Inferior parietal cortex (tissue), 1 donor: ENCODE measurements at regions not wholly inside any gene's neighbourhood (a gene's known extent, or its start where the extent isn't known, plus 50 kb on each side); places are given as distances from the start of the nearest gene placed in this dataset.
"Not testable (repeated sequence)": the region's sequence is repeated elsewhere in the genome, so short reads cannot be mapped to it uniquely, and the experiment has no call there.

Experiments used
- DNase-seq: peaks from one replicate; pipeline ENCODE4 v3.0.0-alpha.2; 2016; ENCODE audit errors: extremely low spot score

GRCh38 chr12:14032191-14032590 is 50.8 kb upstream of the GRIN2B start:
- not testable (repeated sequence) for DNase-seq

GRCh38 chr12:14043776-14044175 is 62.4 kb upstream of the GRIN2B start:
- no peak for DNase-seq

- DNase-seq: no peak
Measured at GRCh38 chr12:14048941-14049545, 67.6 kb upstream of the GRIN2B start.

DNA sequence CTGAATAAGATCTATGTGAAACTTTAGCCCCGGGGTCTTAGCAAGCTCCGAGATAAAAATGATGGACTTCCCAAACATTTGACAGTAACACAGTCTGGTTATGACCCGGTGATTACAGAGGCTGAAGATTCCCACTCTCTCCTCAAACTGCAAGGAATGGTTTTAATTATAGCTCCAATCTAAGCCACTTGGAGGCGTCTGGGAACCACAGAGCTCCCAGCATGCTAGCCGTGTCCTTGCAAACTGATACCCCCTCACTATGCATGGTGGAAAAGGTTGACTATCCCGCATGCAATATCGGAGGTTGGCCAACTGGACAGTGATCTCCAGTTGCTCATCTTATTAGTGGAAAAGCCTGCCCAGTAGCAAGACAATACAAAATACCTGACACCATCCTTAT is 76.5 kb upstream of the GRIN2B start:
- DNase-seq: no peak

DNA sequence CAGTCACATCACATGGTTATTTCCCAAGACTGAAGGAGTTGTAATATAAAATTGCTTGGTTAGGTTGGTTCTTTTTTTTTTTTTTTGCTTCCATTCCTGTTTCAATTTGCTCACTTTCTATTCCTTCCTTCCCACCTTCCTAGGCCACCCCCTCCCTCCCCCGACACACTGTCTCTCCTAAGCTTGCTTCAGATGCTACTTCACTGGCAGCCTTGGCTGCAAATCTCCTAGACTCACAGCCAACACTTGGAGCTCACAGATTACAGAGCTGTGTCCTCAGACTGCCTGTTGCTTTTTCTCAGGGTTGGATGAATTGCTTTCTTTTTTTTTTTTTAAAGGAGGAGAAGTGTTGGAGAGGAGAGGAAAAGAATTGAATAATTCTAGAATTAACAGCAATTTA is 77.3 kb upstream of the GRIN2B start:
- no peak for DNase-seq

DNA sequence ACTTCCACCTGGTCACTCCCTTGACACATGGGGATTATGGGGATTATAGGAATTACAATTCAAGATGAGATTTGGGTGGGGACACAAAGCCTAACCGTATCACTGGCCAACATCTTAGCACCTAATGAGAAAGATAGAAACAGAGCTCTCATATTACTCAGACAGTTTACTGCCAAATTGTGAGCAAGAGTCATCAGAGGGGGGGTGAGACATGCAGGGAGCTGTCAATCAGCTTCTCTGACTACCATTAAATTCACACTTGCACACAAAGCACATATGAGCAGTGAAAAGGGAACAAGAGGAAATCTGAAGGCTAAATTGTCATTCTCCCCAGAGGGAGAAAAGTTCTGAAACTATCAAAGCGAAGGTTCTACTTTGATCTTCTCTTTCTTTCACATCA is 78.1 kb upstream of the GRIN2B start:
- DNase-seq: no peak

DNA sequence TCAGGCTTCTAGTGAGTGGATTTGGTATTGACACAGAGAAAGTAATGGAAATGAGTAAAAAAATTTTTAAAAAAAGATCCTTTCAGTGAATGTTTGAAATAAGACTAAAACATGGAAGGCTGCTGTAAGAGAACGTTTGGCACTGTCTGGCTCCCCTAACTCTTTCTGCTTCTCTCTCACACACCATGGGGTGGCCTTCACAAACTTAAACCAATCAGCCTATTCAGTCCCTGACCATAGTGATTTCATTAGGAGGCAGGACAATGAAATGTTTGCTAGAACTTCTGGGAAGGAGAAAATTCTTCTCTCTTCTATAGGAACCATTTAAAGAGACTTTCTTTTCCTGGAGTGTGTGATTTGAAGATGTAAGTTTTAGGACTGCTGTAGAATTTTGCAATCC is 84.2 kb upstream of the GRIN2B start:
- no peak for DNase-seq

- no peak for DNase-seq
Measured at GRCh38 chr12:14066021-14066420, 84.6 kb upstream of the GRIN2B start.

DNA sequence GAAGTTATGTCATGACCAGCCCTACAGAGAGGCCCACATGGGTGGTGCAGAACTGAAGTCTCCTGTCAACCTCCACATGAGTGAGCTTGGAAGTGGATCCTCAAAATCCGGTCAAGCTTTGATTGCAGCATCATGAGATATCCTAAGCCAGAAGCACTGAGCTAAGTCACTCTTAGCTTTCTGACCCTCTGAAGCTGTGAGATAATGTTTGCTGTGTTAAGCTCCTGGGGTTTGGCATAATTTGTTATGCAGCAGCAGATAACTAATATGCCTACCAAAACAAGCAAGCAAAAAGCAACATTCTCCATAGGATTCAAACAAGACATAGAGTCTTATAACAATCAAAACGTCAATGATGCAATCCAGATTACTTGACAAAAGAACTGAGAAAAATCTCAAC is 87.6 kb upstream of the GRIN2B start:
- no peak for DNase-seq

- no peak for DNase-seq
Measured at GRCh38 chr12:14071833-14072232, 90.4 kb upstream of the GRIN2B start.

- no peak for DNase-seq
Measured at GRCh38 chr12:14072987-14073386, 91.6 kb upstream of the GRIN2B start.

- DNase-seq: no peak
Measured at GRCh38 chr12:14075797-14076393, 94.5 kb upstream of the GRIN2B start.

- no peak for DNase-seq
Measured at GRCh38 chr12:14076538-14076937, 95.1 kb upstream of the GRIN2B start.

DNA sequence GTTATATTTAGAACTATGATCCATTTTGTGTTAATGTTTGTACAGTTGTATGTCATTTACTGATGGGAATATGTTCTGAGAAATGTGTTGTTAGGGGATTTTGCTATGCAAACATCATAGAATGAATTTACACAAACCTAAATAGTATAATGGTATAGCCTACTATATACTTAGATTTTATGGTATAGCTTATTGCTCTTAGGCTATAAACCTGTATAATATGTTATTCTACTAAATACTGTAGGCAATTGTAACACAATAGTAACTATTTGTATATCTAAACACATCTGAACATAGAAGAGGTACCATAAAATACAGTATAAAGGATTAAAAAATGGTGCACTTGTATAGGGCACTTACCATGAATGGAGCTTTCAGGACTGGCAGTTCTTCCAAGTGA is 105.4 kb upstream of the GRIN2B start:
- DNase-seq: no peak

GRCh38 chr12:14099994-14100393 is 118.6 kb upstream of the GRIN2B start:
- DNase-seq: no peak

DNA sequence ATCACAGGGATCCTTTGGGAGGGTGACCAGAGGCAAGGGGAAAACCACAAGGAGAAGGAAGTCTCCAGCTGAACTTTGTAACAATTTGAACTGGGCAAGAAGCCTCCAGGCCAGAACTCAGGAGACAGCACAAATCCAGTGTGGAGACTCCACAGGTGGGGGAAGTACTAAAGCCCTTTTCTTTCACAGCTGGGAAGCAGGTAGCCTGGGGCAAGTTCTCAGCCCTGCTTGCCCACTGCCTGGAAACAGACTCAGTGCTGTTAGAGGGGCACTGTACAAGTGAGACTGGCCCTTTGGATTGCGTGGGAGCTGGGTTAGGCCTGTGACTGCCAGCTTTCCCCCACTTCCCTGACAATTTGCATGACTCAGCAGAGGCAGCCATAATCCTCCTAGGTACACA is 120.2 kb upstream of the GRIN2B start:
- not testable (repeated sequence) for DNase-seq

- DNase-seq: no peak
Measured at GRCh38 chr12:14111230-14111865, 129.9 kb upstream of the GRIN2B start.

GRCh38 chr12:14113031-14113430 is 131.6 kb upstream of the GRIN2B start:
- peak; percentile 32 for DNase-seq

DNA sequence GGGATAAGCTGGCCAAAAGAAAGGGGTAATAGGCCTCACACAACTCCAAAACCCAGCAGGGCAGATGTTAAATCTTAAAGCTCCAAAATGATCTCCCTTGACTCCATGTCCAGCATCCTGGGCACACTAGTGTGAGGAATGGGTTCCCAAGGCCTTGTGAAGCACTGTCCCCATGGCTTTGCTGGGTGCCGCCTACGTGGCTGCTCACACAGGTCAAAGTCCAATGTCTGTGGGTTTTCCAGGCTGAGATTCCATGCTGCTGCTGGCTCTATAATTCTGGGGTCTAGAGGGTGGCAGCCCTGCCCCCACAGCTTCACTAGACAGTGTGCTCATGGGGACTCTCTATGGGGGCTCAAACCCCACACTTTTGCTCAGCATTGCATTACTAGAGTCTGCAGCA is 145.3 kb upstream of the GRIN2B start:
- DNase-seq: no peak

GRCh38 chr12:14129611-14130195 is 148.3 kb upstream of the GRIN2B start:
- DNase-seq: peak; percentile 55

DNA sequence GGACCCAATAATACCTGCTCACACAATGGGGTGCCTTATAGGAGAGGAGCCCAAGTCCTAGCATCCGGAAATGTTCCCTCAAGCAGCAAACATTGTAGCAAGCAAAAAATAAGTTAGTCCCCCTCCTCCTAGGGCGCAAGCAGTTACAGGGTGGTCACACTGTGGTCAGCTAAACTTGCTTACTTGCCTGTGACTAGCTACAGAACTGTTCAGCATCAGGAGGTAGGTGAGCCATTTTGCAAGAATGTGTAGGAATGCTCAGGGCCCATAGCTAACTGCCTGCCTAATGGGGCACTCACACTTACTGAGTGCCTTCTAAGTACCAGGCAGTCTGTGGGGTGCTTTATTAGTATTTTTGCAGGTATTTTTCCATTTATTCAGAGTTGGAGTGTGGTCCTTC is 154.6 kb upstream of the GRIN2B start:
- no peak for DNase-seq

GRCh38 chr12:14138495-14138894 is 157.1 kb upstream of the GRIN2B start:
- no peak for DNase-seq
